Gastrocnemius medialis (tissue), 4 donors: ENCODE measurements at regions not wholly inside any gene's neighbourhood (a gene's known extent, or its start where the extent isn't known, plus 50 kb on each side); places are given as distances from the start of the nearest gene placed in this dataset.

Source experiments
- CTCF ChIP-seq, 5 experiments: fragments of 450-650 bp in 3 of 5; fragments of 200-600 bp in 2 of 5; sonication (generic) in 2 of 5; IDR thresholded peaks in 4 of 5; conservative IDR thresholded peaks in 1 of 5; 1 replicate in 4 of 5; 2 replicates in 1 of 5; pipeline ENCODE4 v1.5.1; 2016 to 2019; ENCODE audit warnings: antibody characterized with exemption in 5 of 5, mild to moderate bottlenecking in 3 of 5, moderate library complexity in 3 of 5
- POLR2A ChIP-seq, 2 donors: fragments of 450-650 bp; IDR thresholded peaks; one replicate each; pipeline ENCODE4 v1.6.1; 2017; ENCODE audit warnings: antibody characterized with exemption in 2 of 2, mild to moderate bottlenecking in 2 of 2, moderate library complexity in 2 of 2

- TF ChIP-seq CTCF (IDR thresholded peaks at IDR 0.05 in 4 of 5, conservative IDR thresholded peaks at IDR 0.05 in 1 of 5) (no peak), POLR2A (IDR thresholded peaks at IDR 0.05) (no peak)
Observed at GRCh38 chr10:105697290-105697780, 1056.2 kb downstream of the SORCS3 start.
